ENCODE measurements at regions not wholly inside any gene's neighbourhood (a gene's known extent, or its start where the extent isn't known, plus 50 kb on each side); places are given as distances from the start of the nearest gene placed in this dataset.

- DNase-seq (ENCODE audit: extremely low spot score): no peak
- POLR2A ChIA-PET: no interaction called here
- no peak for TF ChIP-seq CTCF (IDR thresholded peaks at IDR 0.05; ENCODE audit: control extremely low read depth, extremely low read depth, low read depth, missing control alignments)
- CTCF ChIA-PET: no interaction called here
Measured at GRCh38 chr3:104673981-104674380, 692.7 kb upstream of the ALCAM start.

DNA sequence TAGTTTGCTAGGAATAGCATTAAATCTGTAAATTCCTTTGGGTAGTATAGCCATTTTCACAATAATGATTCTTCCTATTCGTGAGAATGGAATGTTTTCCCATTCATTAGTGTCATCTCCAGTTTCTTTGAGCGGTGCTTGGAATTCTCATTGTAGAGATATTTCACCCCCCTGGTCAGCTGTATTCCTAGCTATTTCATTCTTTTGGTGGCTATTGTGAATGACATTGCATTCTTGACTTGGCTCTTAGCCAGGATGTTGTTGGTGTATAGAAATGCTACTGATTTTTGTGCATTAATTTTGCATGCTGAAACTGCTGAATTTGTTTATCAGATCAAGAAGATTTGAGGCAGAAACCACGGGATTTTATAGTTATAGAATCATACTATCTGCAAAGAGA lies 690.5 kb upstream of the ALCAM start:
- TF ChIP-seq CTCF (IDR thresholded peaks at IDR 0.05; ENCODE audit: control extremely low read depth, extremely low read depth, low read depth, missing control alignments): no peak
- ChIA-PET CTCF (no interaction called here), POLR2A (no interaction called here)
- DNase-seq (ENCODE audit: extremely low spot score): no peak

DNA sequence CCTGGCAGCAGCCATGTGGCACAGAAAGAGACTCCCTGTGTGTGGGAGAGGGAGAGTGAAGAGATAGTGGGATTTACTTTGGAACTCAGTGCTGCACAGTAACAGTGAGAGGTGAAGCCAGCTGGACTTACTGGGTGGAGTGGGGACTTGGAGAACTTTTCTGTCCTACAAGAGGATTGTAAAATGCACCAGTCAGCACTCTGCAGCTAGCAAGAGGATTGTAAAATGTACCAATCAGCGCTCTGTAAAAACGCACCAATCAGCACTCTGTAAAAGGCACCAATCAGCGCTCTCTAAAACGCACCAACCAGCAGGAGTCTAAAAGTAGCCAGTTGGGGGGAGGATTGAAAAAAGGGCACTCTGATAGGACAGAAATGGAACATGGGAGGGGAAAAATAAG lies 688.8 kb upstream of the ALCAM start:
- POLR2A ChIA-PET: no interaction called here
- no peak for DNase-seq (ENCODE audit: extremely low spot score)
- TF ChIP-seq CTCF (IDR thresholded peaks at IDR 0.05; ENCODE audit: control extremely low read depth, extremely low read depth, low read depth, missing control alignments): no peak
- CTCF ChIA-PET: interaction anchor here (1.2 to 1.7 kb wide), 3 partner anchors 10 to 75 kb away, joined by 3 to 7 read pairs (median 3); no protein-coding TSS in a partner anchor

- DNase-seq (ENCODE audit: extremely low spot score): no peak
- CTCF ChIA-PET: no interaction called here
- POLR2A ChIA-PET: no interaction called here
- no peak for TF ChIP-seq CTCF (IDR thresholded peaks at IDR 0.05; ENCODE audit: control extremely low read depth, extremely low read depth, low read depth, missing control alignments)
Measured at GRCh38 chr3:104685492-104685891, 681.2 kb upstream of the ALCAM start.

DNA sequence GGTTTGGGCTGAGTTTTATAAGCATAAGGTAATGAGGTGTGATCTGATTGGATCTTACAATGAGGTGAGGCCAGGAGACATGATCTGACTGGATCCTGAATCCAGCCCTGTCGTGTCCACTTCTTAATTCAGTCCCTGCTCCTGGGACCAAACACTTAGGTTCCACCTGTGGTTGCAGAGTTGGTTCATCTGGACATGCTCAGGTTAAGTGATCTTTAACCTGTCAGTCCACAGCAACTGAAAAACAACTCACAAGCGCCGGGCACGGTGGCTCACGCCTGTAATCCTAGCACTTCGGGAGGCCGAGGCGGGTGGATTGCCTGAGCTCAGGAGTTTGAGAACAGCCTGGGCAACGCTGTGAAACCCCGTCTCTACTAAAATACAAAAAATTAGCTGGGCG lies 679.3 kb upstream of the ALCAM start:
- no peak for TF ChIP-seq CTCF (IDR thresholded peaks at IDR 0.05; ENCODE audit: control extremely low read depth, extremely low read depth, low read depth, missing control alignments)
- CTCF ChIA-PET: interaction anchor here (1.4 kb wide), 1 partner anchor 19 kb away, joined by 4 read pairs; no protein-coding TSS in a partner anchor
- no peak for DNase-seq (ENCODE audit: extremely low spot score)
- POLR2A ChIA-PET: no interaction called here

GRCh38 chr3:104696470-104696869 lies 670.2 kb upstream of the ALCAM start:
- POLR2A ChIA-PET: no interaction called here
- no peak for TF ChIP-seq CTCF (IDR thresholded peaks at IDR 0.05; ENCODE audit: control extremely low read depth, extremely low read depth, low read depth, missing control alignments)
- CTCF ChIA-PET: no interaction called here
- no peak for DNase-seq (ENCODE audit: extremely low spot score)

GRCh38 chr3:104711406-104711805 lies 655.3 kb upstream of the ALCAM start:
- TF ChIP-seq CTCF (IDR thresholded peaks at IDR 0.05; ENCODE audit: control extremely low read depth, extremely low read depth, low read depth, missing control alignments): no peak
- ChIA-PET CTCF (interaction anchor here (1.5 kb wide), 1 partner anchor 23 kb away, joined by 3 read pairs; no protein-coding TSS in a partner anchor), POLR2A (no interaction called here)
- DNase-seq (ENCODE audit: extremely low spot score): no peak

Data from GM10248 (cell line).